Fibroblast of lung (primary cell): ENCODE measurements at regions not wholly inside any gene's neighbourhood (a gene's known extent, or its start where the extent isn't known, plus 50 kb on each side); places are given as distances from the start of the nearest gene placed in this dataset.

Experiments
- DNase-seq, 2 donors: peaks; one replicate each; pipeline versions ENCODE4 v3.0.0 to v3.0.0-alpha.2; 2010; ENCODE audit warnings: low read depth in 2 of 2
- H2AFZ ChIP-seq: 2 replicates; pipeline ENCODE4 v1.5.1; 2012; ENCODE audit warnings: low read length, control low read depth, inconsistent platforms
- H3K27ac ChIP-seq: 2 replicates; pipeline ENCODE4 v1.5.1; 2011; ENCODE audit warnings: low read length, control low read depth; ENCODE audit not compliant: insufficient read depth
- H3K27me3 ChIP-seq: 2 replicates; pipeline ENCODE4 v1.5.1; 2011; ENCODE audit warnings: mild to moderate bottlenecking, low read length; ENCODE audit not compliant: control insufficient read depth, insufficient read depth
- H3K36me3 ChIP-seq: 2 replicates; pipeline ENCODE4 v1.5.1; 2011; ENCODE audit warnings: low read length; ENCODE audit not compliant: control insufficient read depth, insufficient read depth
- H3K4me1 ChIP-seq: 2 replicates; pipeline ENCODE4 v1.5.1; 2011; ENCODE audit warnings: low read length; ENCODE audit not compliant: control insufficient read depth, insufficient read depth; ENCODE audit errors: extremely low read depth
- H3K4me2 ChIP-seq: 2 replicates; pipeline ENCODE4 v1.5.1; 2011; ENCODE audit warnings: low read length, control low read depth; ENCODE audit not compliant: insufficient read depth; ENCODE audit errors: extremely low read depth
- H3K4me3 ChIP-seq, 4 experiments: fragments of 200-600 bp in 1 of 4; sonication (generic) in 1 of 4; replicated peaks in 1 of 4; 2 replicates each; pipeline ENCODE4 v1.5.1; 2011 to 2016; ENCODE audit warnings: low read length in 4 of 4, low read depth in 3 of 4, mild to moderate bottlenecking in 3 of 4, control low read depth in 2 of 4, inconsistent platforms in 1 of 4, mixed read lengths in 1 of 4; ENCODE audit not compliant: insufficient read depth in 1 of 4; ENCODE audit errors: control extremely low read depth in 1 of 4
- H3K79me2 ChIP-seq: 2 replicates; pipeline ENCODE4 v1.5.1; 2012; ENCODE audit warnings: mild to moderate bottlenecking, low read length, inconsistent platforms; ENCODE audit not compliant: control insufficient read depth, insufficient read depth
- H3K9ac ChIP-seq: 2 replicates; pipeline ENCODE4 v1.5.1; 2011; ENCODE audit warnings: mild to moderate bottlenecking, low read length, control low read depth; ENCODE audit not compliant: insufficient read depth
- H3K9me3 ChIP-seq: 2 replicates; pipeline ENCODE4 v1.5.1; 2012; ENCODE audit warnings: low read depth, low read length; ENCODE audit not compliant: control insufficient read depth, insufficient read depth
- H4K20me1 ChIP-seq: 2 replicates; pipeline ENCODE4 v1.5.1; 2011; ENCODE audit warnings: low read length; ENCODE audit not compliant: control insufficient read depth, insufficient read depth; ENCODE audit errors: extremely low read depth
- CTCF ChIP-seq, 2 donors: IDR thresholded peaks in 1 of 2; conservative IDR thresholded peaks in 1 of 2; 1 replicate in 1 of 2; 2 replicates in 1 of 2; pipeline ENCODE4 v1.5.1; 2011 to 2012; ENCODE audit warnings: low read length in 2 of 2, control low read depth in 1 of 2, inconsistent platforms in 1 of 2, low read depth in 1 of 2, mild to moderate bottlenecking in 1 of 2
- EZH2 ChIP-seq: IDR thresholded peaks from 2 replicates; pipeline ENCODE4 v1.5.1; 2012; ENCODE audit warnings: low read length, control low read depth, mild to moderate bottlenecking; ENCODE audit errors: missing control alignments

- H3K79me2 ChIP-seq = no peaks in the 10 kb centered on the region
- no peaks in the 10 kb centered on the region for H3K27me3 ChIP-seq
- no peaks in the 10 kb centered on the region for H3K9me3 ChIP-seq
- no peak for DNase-seq
- H3K9ac ChIP-seq = no peak overlapping the region
- no peak overlapping the region for H3K4me3 ChIP-seq
- no peaks in the 10 kb centered on the region for H3K4me1 ChIP-seq
- TF ChIP-seq CTCF (conservative IDR thresholded peaks at IDR 0.05 in 1 of 2, IDR thresholded peaks at IDR 0.05 in 1 of 2; ENCODE audit: low read depth in 1 of 2, low read length in 2 of 2) (no peak), EZH2 (no peak)
- no peaks in the 10 kb centered on the region for H3K36me3 ChIP-seq
- no peak overlapping the region for H3K27ac ChIP-seq
- H2AFZ ChIP-seq = no peak overlapping the region
- no peak overlapping the region for H3K4me2 ChIP-seq
- no peaks in the 10 kb centered on the region for H4K20me1 ChIP-seq
Measured at GRCh38 chr12:111310076-111310870, 58.6 kb downstream of the PHETA1 start.

DNA sequence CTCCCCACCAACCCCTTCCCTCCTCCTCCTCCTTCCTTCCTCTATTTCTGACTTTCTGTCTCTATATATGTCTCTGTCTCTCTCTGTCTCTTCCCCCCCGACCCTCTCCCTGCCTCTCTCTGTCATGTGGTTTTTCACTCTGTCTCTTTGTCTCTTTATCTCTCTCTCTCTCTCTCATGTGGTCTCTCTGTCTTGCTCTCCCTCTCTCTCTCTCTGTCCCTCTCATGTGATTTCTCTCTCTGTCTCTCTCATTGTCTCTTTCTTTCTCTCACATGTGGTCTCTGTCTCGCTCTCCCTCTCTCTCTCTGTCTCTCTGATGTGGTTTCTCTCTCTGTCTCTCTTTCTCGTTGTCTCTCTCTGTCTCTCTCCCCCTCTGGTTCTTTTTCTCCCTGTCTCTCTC is 59.3 kb downstream of the PHETA1 start:
- no peak for DNase-seq
- no peaks in the 10 kb centered on the region for H3K9me3 ChIP-seq
- TF ChIP-seq EZH2 = no peak
- TF ChIP-seq CTCF (conservative IDR thresholded peaks at IDR 0.05 in 1 of 2, IDR thresholded peaks at IDR 0.05 in 1 of 2; ENCODE audit: low read depth in 1 of 2, low read length in 2 of 2) = no peak
- H3K36me3 ChIP-seq = no peaks in the 10 kb centered on the region
- H3K27ac ChIP-seq = no peak overlapping the region
- no peaks in the 10 kb centered on the region for H4K20me1 ChIP-seq
- H3K79me2 ChIP-seq = no peaks in the 10 kb centered on the region
- H3K4me3 ChIP-seq = no peak overlapping the region
- H3K27me3 ChIP-seq = no peaks in the 10 kb centered on the region
- H2AFZ ChIP-seq = no peak overlapping the region
- no peak overlapping the region for H3K4me2 ChIP-seq
- H3K9ac ChIP-seq = no peak overlapping the region
- no peaks in the 10 kb centered on the region for H3K4me1 ChIP-seq

GRCh38 chr12:111308473-111308872 is 60.4 kb downstream of the PHETA1 start:
- DNase-seq = no peak

More at GRCh38 chr12:111308473-111308872, 60.4 kb downstream of the PHETA1 start:
- no peak overlapping the region for H3K4me3 ChIP-seq
- H3K9ac ChIP-seq = no peak overlapping the region
- no peak overlapping the region for H3K27ac ChIP-seq
- no peaks in the 10 kb centered on the region for H4K20me1 ChIP-seq
- H3K36me3 ChIP-seq = no peaks in the 10 kb centered on the region
- H3K4me2 ChIP-seq = no peak overlapping the region
- TF ChIP-seq EZH2 (no peak), CTCF (conservative IDR thresholded peaks at IDR 0.05 in 1 of 2, IDR thresholded peaks at IDR 0.05 in 1 of 2; ENCODE audit: low read depth in 1 of 2, low read length in 2 of 2) (no peak)
- no peaks in the 10 kb centered on the region for H3K4me1 ChIP-seq
- H3K79me2 ChIP-seq = no peaks in the 10 kb centered on the region
- H3K9me3 ChIP-seq = peaks cover 1% of the 10 kb centered on the region
- no peaks in the 10 kb centered on the region for H3K27me3 ChIP-seq
- H2AFZ ChIP-seq = no peak overlapping the region
